Renal cortex interstitium (tissue), 11 donors: ENCODE measurements at regions not wholly inside any gene's neighbourhood (a gene's known extent, or its start where the extent isn't known, plus 50 kb on each side); places are given as distances from the start of the nearest gene placed in this dataset.

Experiments
- DNase-seq, 11 donors: peaks; one replicate each; pipeline ENCODE4 v3.0.0-alpha.2; 2013; ENCODE audit warnings: low read depth in 9 of 11, low spot score in 4 of 11; ENCODE audit errors: extremely low read depth in 1 of 11

DNA sequence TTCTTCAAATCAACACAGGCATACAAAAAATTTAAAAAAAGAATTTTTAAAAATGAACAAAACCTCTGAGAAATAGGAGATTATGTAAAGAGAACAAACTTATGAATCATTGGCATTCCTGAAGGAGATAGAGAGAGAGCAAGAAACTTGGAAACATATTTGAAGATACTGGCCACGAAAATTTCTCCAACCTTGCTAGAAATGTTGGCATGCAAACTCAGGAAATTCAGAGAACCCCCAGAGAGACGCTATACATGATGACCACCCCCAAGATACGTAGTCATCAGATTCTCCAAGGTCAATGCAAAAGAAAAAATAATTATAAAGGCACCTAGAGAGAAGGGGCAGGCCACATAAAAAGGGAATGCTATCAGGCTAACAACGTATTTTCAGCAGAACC, 472.5 kb downstream of the MTRR start:
- DNase-seq, result no peak

DNA sequence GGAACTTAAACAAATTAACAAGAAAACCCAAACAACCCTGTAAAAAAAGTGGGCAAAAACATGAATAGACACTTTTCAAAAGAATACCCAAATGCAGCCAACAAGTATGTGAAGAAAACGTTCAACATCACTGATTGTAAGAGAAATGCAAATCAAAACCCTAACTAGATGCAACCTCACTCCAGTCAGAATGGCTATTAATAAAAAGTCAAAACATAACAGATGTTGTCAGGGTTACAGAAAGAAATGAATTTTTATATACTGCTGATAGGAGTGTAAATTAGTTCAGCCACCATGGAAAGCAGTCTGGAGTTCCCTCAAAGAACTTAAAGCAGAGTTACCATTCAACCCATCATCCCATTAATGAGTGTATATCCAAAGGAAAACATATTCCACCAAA, 479.0 kb downstream of the MTRR start:
- DNase-seq, result no peak

DNA sequence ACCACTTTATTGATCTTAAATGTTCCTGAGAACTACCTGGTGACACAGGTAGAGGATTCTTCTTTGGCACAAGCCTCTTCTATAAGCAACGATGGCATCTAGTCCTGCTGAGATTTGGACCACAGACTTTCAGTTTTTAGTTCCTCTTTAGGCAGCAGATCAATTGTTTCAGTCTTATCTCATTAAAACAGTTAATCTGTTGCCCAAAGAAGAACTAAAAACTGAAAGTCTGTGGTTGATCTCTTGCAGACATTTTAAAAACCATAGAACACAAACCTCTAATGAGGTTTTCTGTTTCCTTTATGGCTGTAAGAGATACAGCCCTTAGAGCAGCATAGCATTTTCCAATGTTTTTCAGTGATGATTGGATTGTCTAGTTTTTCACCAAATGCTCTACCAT, 480.9 kb downstream of the MTRR start:
- no peak for DNase-seq

DNA sequence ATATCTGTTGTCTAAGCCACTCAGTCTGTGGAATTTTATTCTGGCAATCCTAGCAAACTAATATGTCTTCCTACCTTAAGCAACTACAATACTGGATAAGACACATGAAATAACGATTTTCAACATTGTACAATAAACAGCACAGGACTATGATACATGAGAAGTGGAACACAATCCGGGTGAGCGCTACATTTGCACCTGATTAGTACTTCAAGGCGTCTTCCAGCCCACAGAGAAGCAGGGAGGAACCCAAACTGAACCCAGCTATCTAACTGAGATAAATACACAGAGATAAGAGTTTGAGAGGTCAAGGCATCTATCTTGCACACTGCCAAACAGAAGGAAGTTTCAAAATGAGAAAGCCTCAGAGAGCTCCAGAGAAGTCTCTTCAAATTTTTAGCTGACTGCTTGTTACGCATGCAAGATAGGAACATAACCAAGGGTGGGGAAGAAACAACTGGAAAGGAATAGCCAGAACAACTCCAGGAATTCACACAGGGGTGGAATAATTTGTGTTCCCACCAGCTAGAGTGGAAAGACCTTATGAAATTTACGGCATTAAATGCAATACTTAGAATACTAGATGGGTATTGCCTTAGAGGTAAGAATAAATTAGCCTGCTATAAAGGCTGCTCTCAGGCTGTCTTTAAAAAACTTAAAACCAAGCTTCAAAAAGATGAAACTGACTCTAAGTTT, 481.8 kb downstream of the MTRR start:
- DNase-seq, result no peak

DNA sequence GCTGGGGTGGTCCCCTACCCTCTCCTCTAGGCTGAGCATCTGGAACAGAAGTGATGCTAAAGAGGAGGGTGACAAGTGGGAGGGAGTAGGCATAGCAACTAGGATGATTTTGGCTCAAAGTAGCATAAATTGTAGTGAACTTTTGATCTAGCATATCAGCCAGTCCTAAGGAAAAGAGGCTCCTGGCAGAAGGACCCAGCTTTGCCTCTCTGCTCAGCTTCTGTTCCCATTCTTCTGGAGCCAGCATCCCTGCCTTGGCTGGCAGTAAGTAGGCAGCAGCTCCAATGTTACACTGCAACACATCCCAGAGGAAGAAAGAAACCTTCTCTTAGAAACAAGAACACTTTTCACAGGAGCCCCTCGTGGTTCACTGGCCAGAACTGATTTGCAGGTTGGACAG, 487.0 kb downstream of the MTRR start:
- no peak for DNase-seq

DNA sequence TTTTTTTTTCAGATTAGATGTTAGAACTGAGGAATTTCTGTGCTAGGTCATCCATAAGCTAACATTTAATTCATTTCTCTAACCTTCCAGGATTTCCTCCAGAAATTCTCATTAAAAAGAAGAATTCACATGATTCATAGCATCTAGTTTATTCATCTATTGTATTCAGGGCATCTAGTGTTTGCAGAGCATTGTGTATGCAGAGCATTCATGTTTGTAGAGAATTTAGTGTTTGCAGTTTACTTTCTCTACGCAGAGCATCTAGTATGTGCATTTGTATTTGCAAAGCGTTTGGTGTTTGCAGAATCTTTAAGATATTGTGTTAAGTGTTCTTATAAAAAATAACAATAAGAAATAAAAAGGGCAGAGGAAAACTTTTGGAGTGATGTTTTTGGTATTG, 491.1 kb downstream of the MTRR start:
- no peak for DNase-seq

DNA sequence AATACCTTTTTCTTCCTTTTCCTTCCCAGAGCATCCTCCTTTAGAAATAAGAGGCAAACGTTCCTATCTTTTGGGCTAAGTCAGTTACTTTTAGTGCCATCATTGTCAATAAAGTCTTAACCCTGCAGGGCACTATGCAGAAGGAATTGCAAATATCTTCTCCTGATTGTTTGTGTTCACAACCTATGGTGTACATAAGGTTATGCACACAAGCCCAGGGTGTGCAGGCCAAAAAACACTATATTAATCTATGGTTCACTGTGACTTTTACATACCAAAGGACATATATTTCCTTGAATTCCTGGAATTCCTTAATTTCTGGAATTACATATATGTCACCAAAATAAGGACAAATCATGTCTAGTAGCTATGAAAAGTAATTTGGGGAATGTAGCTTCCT, 493.5 kb downstream of the MTRR start:
- no peak for DNase-seq

DNA sequence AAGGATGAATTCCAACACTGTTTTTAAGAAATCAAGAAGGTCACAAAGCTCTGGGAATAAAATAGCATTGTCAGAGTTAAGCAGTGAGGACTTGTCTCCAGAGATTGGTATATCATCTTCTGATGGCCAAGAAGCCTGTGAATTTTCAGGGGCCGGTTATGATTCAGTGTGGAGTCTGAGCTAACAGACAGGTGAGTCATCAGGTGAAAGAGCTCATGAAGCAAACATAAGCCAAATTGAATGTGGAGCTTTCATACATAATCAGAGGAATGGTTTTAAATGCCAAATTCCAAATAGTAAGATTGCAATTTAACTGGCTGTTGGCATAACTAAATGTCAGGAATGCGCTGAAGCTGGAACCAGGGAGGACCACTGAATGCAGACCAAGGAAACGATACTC, 494.2 kb downstream of the MTRR start:
- DNase-seq, result no peak

DNA sequence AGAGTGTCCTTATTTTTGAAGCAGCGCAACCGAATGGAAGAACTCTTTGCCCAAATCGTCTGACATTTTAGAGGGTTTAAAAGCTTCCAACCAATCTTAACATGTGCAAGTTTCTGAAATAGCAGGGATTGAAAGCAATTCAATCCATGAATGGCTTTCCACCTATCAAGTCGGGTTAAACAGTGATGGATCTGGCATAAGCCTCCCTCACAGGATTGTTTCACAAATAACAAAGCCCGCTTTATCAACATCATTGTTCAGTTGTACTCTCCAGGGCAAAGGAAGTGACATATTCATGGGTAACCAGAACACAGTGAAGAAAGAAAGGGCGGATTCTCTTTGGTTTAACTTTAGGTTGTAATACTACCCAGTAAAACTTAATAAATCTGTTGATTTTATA, 497.3 kb downstream of the MTRR start:
- no peak for DNase-seq

DNA sequence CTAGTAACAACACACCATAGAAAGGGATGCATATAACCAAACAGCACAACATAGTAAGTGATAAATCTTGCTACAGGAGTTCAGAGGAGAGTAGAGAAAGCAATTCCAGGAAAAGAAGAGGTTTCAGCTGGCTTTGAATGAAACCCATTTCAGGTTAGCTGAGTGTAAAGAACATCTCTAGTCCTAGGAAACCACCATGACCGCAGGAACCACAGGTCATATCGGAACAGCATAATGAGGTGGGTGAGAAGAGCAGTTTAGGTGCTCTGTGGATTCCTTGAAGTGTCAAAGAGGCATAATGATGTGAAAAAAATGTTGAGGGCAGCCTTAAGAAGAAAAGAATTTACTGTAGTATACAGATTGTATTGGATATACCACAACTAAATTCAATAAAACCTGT, 507.5 kb downstream of the MTRR start:
- no peak for DNase-seq

DNA sequence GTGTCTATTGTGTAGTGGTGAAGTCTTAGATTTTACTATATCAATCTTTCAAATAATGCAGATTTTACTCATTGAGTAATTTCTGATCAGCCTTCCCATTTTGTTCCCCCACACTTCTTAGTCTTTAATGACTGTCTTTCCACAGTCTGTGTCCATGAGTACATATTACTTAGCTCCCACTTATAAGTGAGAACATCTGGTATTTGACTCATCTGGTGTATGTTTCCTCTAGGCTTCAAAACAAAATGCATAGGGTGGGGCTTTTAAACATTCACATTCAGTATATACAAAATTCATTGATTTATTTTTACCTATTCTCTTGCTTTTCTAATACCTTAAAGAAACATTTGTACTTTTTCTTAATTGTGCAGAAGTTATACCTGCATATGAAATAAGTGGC, 513.0 kb downstream of the MTRR start:
- DNase-seq, result no peak

DNA sequence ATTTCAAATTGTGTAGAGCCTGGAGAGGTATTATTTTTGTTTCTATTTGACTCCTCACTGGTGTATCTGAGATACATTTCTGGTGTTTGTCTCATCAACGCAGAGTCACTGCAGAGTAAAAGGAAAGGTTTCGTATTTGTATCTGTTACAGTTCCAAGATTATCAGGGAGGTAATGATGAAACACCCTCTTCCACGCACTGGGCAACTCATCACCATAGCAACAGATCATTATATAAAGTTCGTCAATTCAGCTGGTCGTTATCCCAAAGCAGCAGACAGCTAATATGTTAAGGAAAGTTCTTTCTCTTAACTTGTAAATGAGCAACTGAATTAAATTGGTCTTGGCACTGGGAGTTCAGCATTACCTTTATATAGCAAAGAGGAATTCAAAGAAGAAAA, 513.5 kb downstream of the MTRR start:
- DNase-seq, result no peak

DNA sequence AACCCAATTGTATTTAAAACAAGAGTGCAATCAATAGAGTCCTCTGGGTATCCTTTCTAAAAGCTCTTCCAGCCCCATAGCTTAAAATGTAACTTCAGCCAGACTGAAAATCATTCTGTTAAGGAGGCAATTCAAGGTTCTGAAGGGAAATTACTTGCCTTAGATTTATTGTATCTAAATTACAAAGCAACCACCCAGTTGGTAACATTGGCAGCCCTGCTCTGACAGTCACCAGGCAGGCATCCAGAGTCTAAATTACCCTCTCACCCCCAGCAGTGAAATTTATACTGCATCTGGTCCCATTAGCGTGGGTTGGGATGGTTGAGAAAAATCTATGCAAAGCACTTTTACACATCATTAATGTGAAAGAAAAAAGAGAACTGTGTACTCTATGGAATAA, 514.7 kb downstream of the MTRR start:
- peak in 1 of 11 donors; percentile 8 for DNase-seq

DNA sequence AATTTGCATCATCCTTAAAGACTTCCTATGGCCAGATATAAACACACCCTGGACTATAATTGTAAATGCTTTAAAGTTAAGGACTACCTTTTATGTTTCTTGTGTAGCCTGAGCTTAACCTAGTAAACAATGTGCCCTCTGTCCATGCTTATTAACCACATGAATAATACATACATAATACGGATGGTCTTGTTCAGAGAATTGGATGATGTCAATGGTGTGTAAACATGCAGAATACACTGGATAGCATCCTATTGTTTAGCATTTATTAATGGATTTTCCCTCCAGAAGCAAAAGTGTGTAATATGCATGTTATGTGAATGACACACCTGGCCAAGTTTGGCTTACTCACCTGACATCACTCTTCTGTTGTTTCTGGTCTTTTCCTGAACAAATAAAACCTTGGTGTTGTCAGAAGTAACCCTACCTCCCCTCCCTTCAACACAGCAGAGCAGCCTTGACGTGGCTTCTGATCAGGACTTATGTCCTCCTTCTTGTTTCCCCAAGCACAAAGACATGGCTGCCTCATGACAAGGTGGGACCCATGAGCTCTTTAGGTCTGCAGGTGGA, 517.9 kb downstream of the MTRR start:
- no peak for DNase-seq

DNA sequence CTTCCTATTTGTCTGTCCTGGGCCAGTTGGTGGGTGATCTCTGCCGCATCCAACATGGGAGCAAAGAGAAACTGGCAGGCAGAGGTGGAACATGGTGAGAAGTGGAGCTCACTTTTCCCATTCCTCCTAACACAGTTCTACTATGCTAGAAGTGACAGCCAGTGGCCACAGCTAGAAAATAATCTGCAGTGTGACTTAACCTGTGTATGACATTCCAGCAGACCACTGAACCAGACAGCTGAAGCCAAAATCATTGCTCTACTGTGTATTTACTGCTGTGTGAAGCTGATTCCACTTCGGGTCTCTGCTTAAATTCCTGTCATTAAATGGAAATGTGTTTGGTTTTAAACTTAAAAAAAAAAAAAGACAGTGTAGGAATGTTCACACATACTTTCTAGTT, 523.0 kb downstream of the MTRR start:
- peak in 9 of 11 donors; percentile 7 to 57 (median 30) for DNase-seq

DNA sequence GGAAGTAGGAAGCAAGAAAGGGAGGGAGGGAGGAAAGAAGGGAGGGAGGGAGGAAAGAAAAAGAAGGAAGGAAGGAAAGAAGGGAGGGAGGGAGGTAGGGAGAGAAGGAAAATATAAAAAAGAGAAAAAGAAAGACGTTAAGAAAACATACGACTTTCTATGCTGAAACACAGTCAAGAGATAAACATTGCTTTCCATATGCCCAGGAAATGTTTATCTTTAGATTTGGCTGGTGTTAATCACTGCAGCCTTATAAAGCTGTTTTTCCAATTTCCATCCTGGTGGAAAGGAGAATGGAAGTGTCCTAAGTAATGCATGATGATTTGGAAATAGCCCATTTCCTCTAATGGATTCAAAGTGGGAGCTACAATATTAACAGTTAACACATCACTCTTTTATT, 524.3 kb downstream of the MTRR start:
- no peak for DNase-seq

DNA sequence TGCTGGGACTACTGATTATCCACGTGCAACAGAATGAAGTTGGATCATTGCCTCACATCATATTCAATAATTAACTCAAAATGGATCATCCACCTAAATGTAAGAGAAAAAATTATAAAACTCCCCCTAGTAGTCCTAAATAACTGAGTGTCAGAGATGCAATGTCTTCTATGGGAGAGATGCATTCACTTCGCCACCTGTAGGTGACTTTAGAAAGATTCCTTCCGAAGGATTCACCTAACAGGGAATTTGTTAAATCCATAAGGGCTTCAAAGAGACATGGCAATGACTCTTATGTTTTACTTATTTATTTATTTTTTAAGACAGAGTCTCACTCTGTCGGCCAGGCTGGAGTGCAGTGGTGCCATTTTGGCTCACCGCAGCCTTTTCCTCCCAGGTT, 526.0 kb downstream of the MTRR start:
- DNase-seq, result no peak

DNA sequence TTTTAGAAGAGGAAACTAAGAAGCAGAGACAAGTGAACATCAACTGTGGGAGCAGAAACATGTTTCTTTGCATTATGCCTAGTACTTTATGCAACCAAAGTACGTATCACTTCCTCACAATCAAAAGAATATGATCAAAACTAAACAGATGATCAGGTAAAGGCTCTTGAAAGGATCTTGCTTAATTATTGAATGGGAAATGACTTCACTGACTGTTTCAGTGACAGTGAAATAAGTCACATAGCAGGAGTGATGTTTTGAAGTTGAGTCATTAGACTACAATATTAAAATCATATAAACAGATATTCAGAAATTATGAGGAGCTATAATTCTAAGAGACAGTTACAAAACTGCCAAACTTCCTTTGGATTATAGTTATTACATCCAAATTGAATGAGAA, 527.3 kb downstream of the MTRR start:
- no peak for DNase-seq

DNA sequence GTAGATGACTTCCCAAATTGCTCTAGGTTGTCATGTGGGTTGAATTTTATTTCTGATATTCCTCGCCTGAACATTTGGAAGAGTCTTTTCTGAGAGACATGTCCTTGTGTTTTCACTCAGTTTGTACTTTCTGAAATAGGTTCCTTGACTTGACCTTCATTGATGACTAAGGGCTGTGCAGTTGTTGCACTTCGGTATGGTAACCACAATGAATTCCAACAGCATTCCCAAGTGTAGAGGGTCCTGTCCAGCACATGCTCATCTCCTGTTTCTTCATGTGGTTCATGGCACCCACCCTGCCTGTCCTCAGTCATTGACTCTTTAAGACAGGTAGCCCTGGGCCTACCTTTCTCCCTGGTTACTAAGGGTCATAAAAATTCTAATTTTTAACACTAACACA, 527.8 kb downstream of the MTRR start:
- DNase-seq, result no peak

DNA sequence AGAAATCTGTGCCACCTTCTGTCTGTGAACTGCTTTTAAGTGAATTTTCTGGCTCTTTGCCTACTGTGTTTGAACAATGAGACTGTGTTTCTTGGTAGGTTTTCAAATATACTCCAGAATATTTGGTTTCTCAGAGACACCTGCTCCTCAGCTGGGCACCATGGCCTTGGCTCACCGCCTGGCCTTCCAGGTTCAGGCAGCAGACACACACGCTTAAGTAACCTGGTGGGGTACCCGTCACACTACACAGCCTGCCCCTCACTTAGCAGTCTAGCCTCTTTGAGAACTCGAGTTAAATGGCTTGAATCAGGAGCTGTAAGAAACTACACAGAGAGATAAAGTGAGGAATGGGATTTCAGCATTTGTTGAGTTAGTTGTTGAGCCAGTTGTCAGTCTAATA, 530.5 kb downstream of the MTRR start:
- no peak for DNase-seq

DNA sequence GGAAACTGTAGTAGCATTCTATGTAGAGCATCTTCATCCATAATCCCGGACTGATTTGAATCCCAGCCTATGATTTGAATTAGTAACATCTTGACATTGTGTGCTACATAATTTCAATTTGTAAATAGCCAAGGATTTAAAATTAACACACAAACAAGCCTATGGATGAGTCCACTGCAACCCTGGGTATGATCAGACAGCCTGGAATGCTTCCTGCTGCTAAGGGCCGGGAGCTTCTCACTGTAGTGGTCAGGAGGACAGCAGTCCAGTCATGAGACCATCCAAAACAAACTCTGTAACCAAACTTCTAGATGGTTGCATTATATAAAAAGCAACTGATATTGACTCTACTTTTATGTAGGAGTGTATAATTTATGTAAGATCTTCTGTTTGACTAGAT, 539.3 kb downstream of the MTRR start:
- no peak for DNase-seq
